H1 (cell line): ENCODE measurements at regions not wholly inside any gene's neighbourhood (a gene's known extent, or its start where the extent isn't known, plus 50 kb on each side); places are given as distances from the start of the nearest gene placed in this dataset.

Source experiments
- CTCF ChIA-PET: fragments of 300-600 bp; sonication (Branson Sonifier 250); formaldehyde crosslinking; loops from one replicate; lab custom pipeline; 2021; ENCODE audit not compliant: partially characterized antibody; lab: Charles Lee
- POLR2A ChIA-PET: fragments of 300-600 bp; sonication (Branson Sonifier 250); formaldehyde crosslinking; loops from one replicate; lab custom pipeline; 2021; ENCODE audit warnings: inconsistent platforms; ENCODE audit not compliant: partially characterized antibody; lab: Charles Lee
- DNase-seq, 2 experiments: peaks; one replicate each; pipeline versions ENCODE4 v3.0.0 to v3.0.0-alpha.2; 2010 to 2022; ENCODE audit warnings: low spot score in 2 of 2, low read depth in 1 of 2, mixed read lengths in 1 of 2
- FAIRE-seq: peaks from 2 replicates; lab custom pipeline; 2011; peaks lifted over from hg19 to GRCh38; lab: Jason Lieb, UNC
- H2AFZ ChIP-seq: 2 replicates; pipeline ENCODE4 v1.8.1; 2012; ENCODE audit warnings: low read length, inconsistent platforms
- H2AK5ac ChIP-seq: 2 replicates; pipeline ENCODE4 v1.6.1; 2013; ENCODE audit warnings: low read depth, low read length
- H2BK120ac ChIP-seq: replicated peaks from 2 replicates; pipeline ENCODE3; 2013; ENCODE audit warnings: low read depth, low read length, inconsistent platforms
- H2BK12ac ChIP-seq: 2 replicates; pipeline ENCODE4 v1.6.1; 2013; ENCODE audit warnings: low read depth, low read length
- H2BK15ac ChIP-seq: 2 replicates; pipeline ENCODE4 v1.6.1; 2013; ENCODE audit warnings: low read length
- H2BK20ac ChIP-seq: 2 replicates; pipeline ENCODE4 v1.6.1; 2013; ENCODE audit warnings: low read length
- H2BK5ac ChIP-seq: 2 replicates; pipeline ENCODE4 v1.6.1; 2013; ENCODE audit warnings: low read depth, low read length
- H3K14ac ChIP-seq: 2 replicates; pipeline ENCODE4 v1.6.1; 2013; ENCODE audit warnings: inconsistent platforms; ENCODE audit not compliant: insufficient read length
- H3K18ac ChIP-seq: 2 replicates; pipeline ENCODE4 v1.6.1; 2013; ENCODE audit warnings: low read length; ENCODE audit errors: extremely low read depth
- H3K23ac ChIP-seq: 2 replicates; pipeline ENCODE4 v1.6.1; 2013; ENCODE audit warnings: inconsistent platforms; ENCODE audit not compliant: insufficient read length
- H3K23me2 ChIP-seq: 2 replicates; pipeline ENCODE4 v1.6.1; 2013; ENCODE audit warnings: low read depth, low read length
- H3K27ac ChIP-seq: 2 replicates; pipeline ENCODE4 v1.6.1; 2011; ENCODE audit warnings: low read depth, low read length, inconsistent platforms
- H3K27me3 ChIP-seq, 4 experiments: replicated peaks in 1 of 4; 1 replicate in 1 of 4; 2 replicates in 3 of 4; pipeline versions ENCODE4 v1.6.1 to v1.8.1; 2011 to 2013; ENCODE audit warnings: low read length in 3 of 4, mild to moderate bottlenecking in 3 of 4, inconsistent platforms in 2 of 4, mixed read lengths in 2 of 4, moderate library complexity in 1 of 4; ENCODE audit not compliant: control insufficient read depth in 3 of 4, insufficient read depth in 3 of 4; ENCODE audit errors: extremely low read depth in 1 of 4
- H3K36me3 ChIP-seq, 4 experiments: 2 replicates each; pipeline versions ENCODE4 v1.6.1 to v1.8.1; 2011 to 2013; ENCODE audit warnings: mild to moderate bottlenecking in 4 of 4, low read length in 3 of 4, moderate library complexity in 2 of 4, control low read depth in 1 of 4, inconsistent platforms in 1 of 4; ENCODE audit not compliant: insufficient read depth in 4 of 4, control insufficient read depth in 2 of 4
- H3K4ac ChIP-seq: replicated peaks from 2 replicates; pipeline ENCODE3; 2013; ENCODE audit warnings: low read length, low read depth, mixed read lengths, inconsistent platforms; ENCODE audit not compliant: insufficient read length
- H3K4me1 ChIP-seq, 4 experiments: replicated peaks in 1 of 4; 1 replicate in 1 of 4; 2 replicates in 3 of 4; pipeline versions ENCODE4 v1.6.1 to v1.8.1; 2011 to 2013; ENCODE audit warnings: low read length in 3 of 4, inconsistent platforms in 2 of 4, mixed read lengths in 1 of 4; ENCODE audit not compliant: insufficient read depth in 4 of 4, control insufficient read depth in 3 of 4
- H3K4me2 ChIP-seq, 2 experiments: 2 replicates each; pipeline versions ENCODE4 v1.6.1 to v1.8.1; 2011 to 2013; ENCODE audit warnings: low read depth in 2 of 2, low read length in 2 of 2, control low read depth in 1 of 2, inconsistent platforms in 1 of 2, mild to moderate bottlenecking in 1 of 2; ENCODE audit not compliant: insufficient read depth in 1 of 2
- H3K4me3 ChIP-seq, 4 experiments: fragments of 200-600, 300-600 bp in 1 of 4; sonication (generic), shearing (Covaris generic), sonication (Bioruptor Twin) in 1 of 4; 2 replicates each; pipeline versions ENCODE4 v1.5.1 to v1.8.1; 2011 to 2016; ENCODE audit warnings: low read length in 4 of 4, low read depth in 3 of 4, control low read depth in 2 of 4, inconsistent platforms in 2 of 4, mild to moderate bottlenecking in 2 of 4, mixed read lengths in 1 of 4, moderate library complexity in 1 of 4; ENCODE audit not compliant: insufficient read depth in 2 of 4; ENCODE audit errors: extremely low read depth in 1 of 4
- H3K56ac ChIP-seq: replicated peaks from 2 replicates; pipeline ENCODE3; 2013; ENCODE audit warnings: low read depth, mild to moderate bottlenecking, mixed read lengths, low read length, inconsistent platforms; ENCODE audit not compliant: insufficient read length
- H3K79me1 ChIP-seq: 2 replicates; pipeline ENCODE4 v1.6.1; 2013; ENCODE audit warnings: low read depth, low read length, control low read depth
- H3K79me2 ChIP-seq, 2 experiments: 2 replicates each; pipeline versions ENCODE4 v1.6.1 to v1.8.1; 2012 to 2013; ENCODE audit warnings: low read length in 2 of 2, mild to moderate bottlenecking in 2 of 2, inconsistent platforms in 1 of 2; ENCODE audit not compliant: insufficient read depth in 2 of 2, control insufficient read depth in 1 of 2
- H3K9ac ChIP-seq, 4 experiments: replicated peaks in 1 of 4; 1 replicate in 1 of 4; 2 replicates in 3 of 4; pipeline versions ENCODE4 v1.6.1 to v1.8.1; 2011 to 2013; ENCODE audit warnings: low read depth in 3 of 4, low read length in 3 of 4, control low read depth in 2 of 4, mild to moderate bottlenecking in 2 of 4, moderate library complexity in 2 of 4, inconsistent platforms in 1 of 4; ENCODE audit errors: extremely low read depth in 1 of 4
- H3K9me3 ChIP-seq, 2 experiments: 2 replicates each; pipeline versions ENCODE4 v1.6.1 to v1.8.1; 2012 to 2013; ENCODE audit warnings: mild to moderate bottlenecking in 2 of 2, moderate library complexity in 2 of 2, control low read depth in 1 of 2, inconsistent platforms in 1 of 2, low read depth in 1 of 2, low read length in 1 of 2, mixed read lengths in 1 of 2; ENCODE audit not compliant: insufficient read depth in 2 of 2
- H4K20me1 ChIP-seq, 2 experiments: replicated peaks in 1 of 2; 2 replicates each; pipeline versions ENCODE3 to v1.8.1; 2011 to 2013; ENCODE audit warnings: inconsistent platforms in 2 of 2, low read length in 2 of 2, mild to moderate bottlenecking in 1 of 2; ENCODE audit not compliant: insufficient read depth in 2 of 2, control insufficient read depth in 1 of 2
- H4K5ac ChIP-seq: 2 replicates; pipeline ENCODE4 v1.6.1; 2013; ENCODE audit warnings: low read length, low read depth, mixed read lengths, inconsistent platforms; ENCODE audit not compliant: insufficient read length
- H4K8ac ChIP-seq: 2 replicates; pipeline ENCODE4 v1.8.0; 2013; ENCODE audit warnings: mild to moderate bottlenecking, moderate library complexity, low read length, inconsistent platforms; ENCODE audit not compliant: insufficient read depth; ENCODE audit errors: extremely low read depth
- H4K91ac ChIP-seq: replicated peaks from 2 replicates; pipeline ENCODE3; 2013; ENCODE audit warnings: low read length, mixed read lengths, inconsistent platforms; ENCODE audit not compliant: insufficient read length
- ASH2L ChIP-seq: fragments of 200-600, 300-600 bp; sonication (generic); IDR thresholded peaks from one replicate; pipeline ENCODE4 v1.7.1; 2017; ENCODE audit warnings: low read length
- CHD2 ChIP-seq: IDR thresholded peaks from 2 replicates; pipeline ENCODE4 v1.6.1; 2012; ENCODE audit warnings: low read length, improper control_type of control experiment
- CTCF ChIP-seq, 3 experiments: IDR thresholded peaks; 1 replicate in 2 of 3; 2 replicates in 1 of 3; pipeline versions ENCODE4 v1.5.1 to v1.6.1; 2011; ENCODE audit warnings: low read length in 3 of 3, mild to moderate bottlenecking in 3 of 3, inconsistent platforms in 2 of 3, low read depth in 1 of 3, moderate library complexity in 1 of 3; ENCODE audit not compliant: insufficient read depth in 1 of 3; ENCODE audit errors: control extremely low read depth in 1 of 3
- JUN ChIP-seq: IDR thresholded peaks from 2 replicates; pipeline ENCODE4 v1.6.1; 2011; ENCODE audit warnings: low read depth, mild to moderate bottlenecking, improper control_type of control experiment, low read length
- JUND ChIP-seq: IDR thresholded peaks from 2 replicates; pipeline ENCODE4 v1.6.1; 2011; ENCODE audit warnings: mild to moderate bottlenecking, improper control_type of control experiment, low read length
- KDM5A ChIP-seq: fragments of 200-600 bp; IDR thresholded peaks from 2 replicates; pipeline ENCODE4 v1.7.1; 2012; ENCODE audit warnings: mild to moderate bottlenecking, low read length, inconsistent platforms, mixed read lengths
- RXRA ChIP-seq: IDR thresholded peaks from 2 replicates; pipeline ENCODE4 v1.6.1; 2011; ENCODE audit warnings: low read depth, mild to moderate bottlenecking, low read length, moderate library complexity; ENCODE audit not compliant: insufficient read depth
- SIX5 ChIP-seq: IDR thresholded peaks from 2 replicates; pipeline ENCODE4 v1.6.1; 2011; ENCODE audit warnings: mild to moderate bottlenecking, low read depth, low read length
- SRF ChIP-seq: IDR thresholded peaks from 2 replicates; pipeline ENCODE4 v1.6.1; 2011; ENCODE audit warnings: mild to moderate bottlenecking, low read depth, low read length, moderate library complexity
- TAF7 ChIP-seq: optimal IDR thresholded peaks from 2 replicates; pipeline ENCODE3; 2011; ENCODE audit warnings: low read depth, mild to moderate bottlenecking, inconsistent platforms, low read length, moderate library complexity, borderline replicate concordance
- TCF12 ChIP-seq: IDR thresholded peaks from 2 replicates; pipeline ENCODE4 v1.6.1; 2011; ENCODE audit warnings: low read depth, mild to moderate bottlenecking, low read length
- TEAD4 ChIP-seq: IDR thresholded peaks from 2 replicates; pipeline ENCODE4 v1.6.1; 2012; ENCODE audit warnings: low read depth, low read length, inconsistent platforms, mixed read lengths
- WGBS, 2 experiments: shearing (Covaris generic) in 1 of 2; methylation state at CpG; one replicate each; pipeline versions ENCODE4 v1.1.6 to v1.1.7; 2013 to 2015; ENCODE audit warnings: low lambda C conversion rate in 2 of 2, mixed read lengths in 2 of 2, inconsistent platforms in 1 of 2, low coverage in 1 of 2, missing lambda C conversion rate in 1 of 2; ENCODE audit not compliant: insufficient replicate concordance in 2 of 2, insufficient coverage in 1 of 2, insufficient read length in 1 of 2; ENCODE audit errors: extremely low coverage in 1 of 2, missing lambda C conversion rate in 1 of 2; 5-methylcytosine and 5-hydroxymethylcytosine counted together

- no peak overlapping the region for H2BK15ac ChIP-seq
- H3K4ac ChIP-seq = no peak overlapping the region
- H2BK20ac ChIP-seq = no peak overlapping the region
- no peaks in the 10 kb centered on the region for H3K36me3 ChIP-seq
- H3K4me1 ChIP-seq = no peaks in the 10 kb centered on the region
- H2BK12ac ChIP-seq = no peak overlapping the region
- no peak overlapping the region for H3K4me2 ChIP-seq
- H3K4me3 ChIP-seq = no peak overlapping the region
- no peaks in the 10 kb centered on the region for H4K20me1 ChIP-seq
- H3K23ac ChIP-seq = no peak overlapping the region
- POLR2A ChIA-PET = no interaction called here
- FAIRE-seq (no peak), DNase-seq (no peak)
- H3K9me3 ChIP-seq = no peaks in the 10 kb centered on the region
- H3K18ac ChIP-seq = no peak overlapping the region
- H2AK5ac ChIP-seq = no peak overlapping the region
- no peak overlapping the region for H4K8ac ChIP-seq
- no peaks in the 10 kb centered on the region for H3K27me3 ChIP-seq
- H2BK5ac ChIP-seq = no peak overlapping the region
- 93% methylated on average over 1 of the region's 1 CpG; no CpG with 5 or more reads in 1 of the 2 experiments for WGBS, 2 experiments
- no peak overlapping the region for H4K5ac ChIP-seq
- no peak overlapping the region for H3K27ac ChIP-seq
- no peak overlapping the region for H4K91ac ChIP-seq
- no peaks in the 10 kb centered on the region for H3K79me2 ChIP-seq
- H3K56ac ChIP-seq = no peak overlapping the region
- no peak overlapping the region for H2AFZ ChIP-seq
- CTCF ChIA-PET = interaction anchor here (1.1 to 1.3 kb wide), 3 partner anchors 49 to 308 kb away, joined by 3 to 4 read pairs (median 3); no protein-coding TSS in a partner anchor
- H3K23me2 ChIP-seq = no peaks in the 10 kb centered on the region
- no peak overlapping the region for H3K14ac ChIP-seq
- no peak overlapping the region for H2BK120ac ChIP-seq
- no peak overlapping the region for H3K9ac ChIP-seq
- no peaks in the 10 kb centered on the region for H3K79me1 ChIP-seq
- TF ChIP-seq CTCF (IDR thresholded peaks at IDR 0.05; ENCODE audit: control extremely low read depth in 1 of 3, insufficient read depth in 1 of 3, low read depth in 1 of 3, low read length in 3 of 3) (no peak), TCF12 (no peak), ASH2L (no peak), JUN (no peak), SIX5 (no peak), JUND (no peak), SRF (no peak), KDM5A (no peak), TAF7 (no peak), TEAD4 (no peak), CHD2 (no peak), RXRA (no peak)
Observed at GRCh38 chr18:45521136-45521535, 94.1 kb upstream of the SLC14A2 start.
